NCI-H82 treated with DMSO at 0.1 percent for 48 hours (cell line): ENCODE measurements at regions not wholly inside any gene's neighbourhood (a gene's known extent, or its start where the extent isn't known, plus 50 kb on each side); places are given as distances from the start of the nearest gene placed in this dataset.
A peak's percentile ranks its signal among the peaks of the same experiment; 100 is the strongest.

ENCODE experiments used
- DNase-seq: peaks from one replicate; lab custom pipeline; 2025; ENCODE audit not compliant: unreplicated experiment; lab: John Stamatoyannopoulos, UW

DNA sequence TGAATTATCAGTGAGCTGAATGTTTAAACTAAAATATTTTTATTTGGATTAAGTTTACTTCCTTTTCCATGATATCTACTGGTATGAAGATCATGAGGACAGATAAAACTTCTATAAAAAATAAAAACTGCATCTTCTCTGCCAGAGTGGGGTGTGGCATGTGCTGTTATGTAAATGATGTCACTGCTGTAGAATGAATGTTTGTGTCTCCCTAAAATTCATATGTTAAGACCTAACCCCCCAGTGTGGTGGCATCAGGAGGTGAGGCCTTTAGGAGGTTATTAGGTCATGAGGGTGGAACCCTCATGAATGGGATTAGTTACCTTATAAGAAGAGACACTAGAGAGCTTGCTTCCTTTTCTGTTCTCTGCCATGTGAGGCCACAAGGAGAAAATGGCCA lies 178.7 kb upstream of the DPH6 start:
- DNase-seq = no peak

DNA sequence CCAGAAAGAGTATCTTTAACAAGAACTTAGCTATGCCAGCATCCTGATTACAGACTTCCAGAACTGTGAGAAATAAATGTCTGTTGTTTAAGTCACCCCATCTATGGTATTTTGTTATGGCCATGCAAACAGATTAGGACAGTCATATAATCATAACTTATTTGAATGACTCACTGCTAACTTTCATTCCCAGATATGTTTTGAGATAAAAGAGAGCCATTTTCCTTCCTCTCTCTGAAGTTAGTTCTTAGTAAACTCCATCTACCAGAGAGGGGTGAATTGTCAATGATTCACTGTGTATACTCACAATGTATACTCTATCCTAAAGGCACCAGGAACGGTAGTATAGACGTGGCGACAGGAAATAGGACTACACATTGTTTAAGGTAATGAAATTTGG lies 179.4 kb upstream of the DPH6 start:
- no peak for DNase-seq

DNA sequence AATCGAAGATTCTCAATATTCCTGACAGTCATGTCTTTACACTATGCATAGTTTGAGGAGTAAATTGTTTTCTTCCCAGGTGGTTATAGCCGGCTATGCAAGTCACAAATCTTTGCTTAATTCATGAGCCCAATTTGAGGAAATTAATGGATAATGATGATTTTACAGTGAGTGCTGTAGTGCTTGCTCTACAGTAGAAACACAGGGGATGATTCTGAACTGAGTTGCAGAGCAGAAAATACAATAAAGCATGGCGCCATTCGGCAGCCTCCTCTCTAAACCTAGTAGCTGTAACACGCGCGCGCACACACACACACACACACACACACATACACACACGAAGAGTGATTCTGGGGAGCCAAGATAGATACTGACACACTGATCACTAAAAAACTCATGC lies 181.7 kb upstream of the DPH6 start:
- no peak for DNase-seq

DNA sequence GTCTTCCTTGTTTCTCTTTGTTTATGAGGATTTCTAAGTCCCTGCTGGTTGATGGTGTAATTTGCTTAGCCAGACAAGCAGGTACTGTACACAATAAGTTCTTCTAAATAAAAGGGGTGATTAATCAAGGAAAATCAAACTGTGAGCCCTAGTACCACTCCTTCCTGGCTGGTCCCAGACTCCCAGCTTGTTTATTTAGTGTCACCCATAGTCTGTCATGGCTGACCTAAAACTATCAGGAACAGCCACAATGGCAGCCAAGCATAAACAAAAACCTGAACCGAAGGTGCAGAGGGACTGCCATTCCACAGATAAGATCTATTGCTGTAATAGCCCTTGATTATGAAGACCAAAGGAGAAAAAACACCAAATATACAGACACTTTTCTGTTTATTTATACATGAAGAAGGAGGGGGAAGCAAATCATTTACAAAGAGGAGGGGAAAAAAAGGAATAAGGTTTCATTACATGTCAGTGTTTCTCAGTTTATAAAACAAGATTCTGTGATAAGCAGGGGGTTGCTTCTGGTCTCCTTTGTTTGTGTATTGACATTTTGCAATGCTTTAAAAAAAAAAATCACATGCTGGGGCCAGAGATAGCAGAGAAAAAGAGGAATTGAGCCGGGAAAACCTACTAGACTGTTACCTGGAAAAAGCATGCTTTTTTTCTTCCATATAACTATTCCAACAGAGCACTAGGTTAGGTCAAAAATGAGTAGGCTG lies 182.4 kb upstream of the DPH6 start:
- DNase-seq = no peak

DNA sequence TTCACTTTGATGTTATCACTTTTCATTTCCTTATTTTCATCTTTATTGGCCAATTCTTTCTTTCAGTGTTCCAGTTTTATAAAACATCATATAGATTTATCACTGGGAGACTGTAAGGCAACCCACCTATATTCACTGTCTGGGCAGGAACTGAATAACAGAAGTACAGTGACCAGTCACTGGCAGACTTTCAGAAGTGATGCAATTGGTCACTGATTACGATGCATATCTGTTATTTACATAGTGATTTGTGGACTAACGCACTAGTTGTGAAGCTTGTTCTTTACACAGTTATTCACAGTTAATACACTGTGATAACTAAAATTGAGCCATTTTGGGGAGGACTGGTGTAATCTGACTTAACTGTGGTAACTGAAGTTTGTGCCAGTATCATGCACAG lies 190.2 kb upstream of the DPH6 start:
- no peak for DNase-seq

DNA sequence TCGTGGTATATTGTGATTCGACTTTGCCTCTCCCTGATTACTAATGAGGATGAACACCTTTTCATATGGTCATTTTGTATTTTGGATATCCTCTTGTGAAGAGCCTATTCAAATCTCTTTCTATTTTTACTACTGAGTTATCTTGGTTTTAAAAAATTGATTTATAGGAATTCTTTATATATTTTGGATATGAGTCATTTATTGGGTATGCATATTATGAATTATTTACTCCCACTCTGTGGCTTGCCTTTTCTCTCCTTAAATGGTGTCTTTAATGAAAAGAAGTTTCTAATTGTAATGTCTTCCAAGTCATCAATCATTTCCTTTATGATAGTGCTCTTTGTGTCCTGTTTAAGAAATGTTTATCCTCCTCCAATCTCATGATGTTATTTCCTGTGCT lies 191.5 kb upstream of the DPH6 start:
- DNase-seq = no peak

DNA sequence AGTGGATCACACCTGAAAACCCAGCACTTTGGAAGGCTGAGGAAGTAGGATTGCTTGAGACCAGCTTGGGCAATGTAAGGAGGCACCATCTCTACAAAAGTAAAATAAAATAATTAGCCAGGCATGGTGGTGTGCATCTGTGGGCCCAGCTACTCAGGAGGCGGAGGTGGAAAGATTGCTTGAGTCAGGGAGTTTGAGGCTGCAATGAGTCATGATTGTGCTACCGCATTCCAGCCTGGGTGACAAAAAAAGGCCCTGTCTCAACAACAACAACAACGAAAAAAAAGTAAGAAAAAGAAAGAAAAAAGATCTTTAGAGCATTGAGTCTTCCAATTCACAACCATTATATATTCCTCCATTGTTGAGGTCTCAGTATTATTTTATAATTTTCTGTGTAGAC lies 192.4 kb upstream of the DPH6 start:
- no peak for DNase-seq

DNA sequence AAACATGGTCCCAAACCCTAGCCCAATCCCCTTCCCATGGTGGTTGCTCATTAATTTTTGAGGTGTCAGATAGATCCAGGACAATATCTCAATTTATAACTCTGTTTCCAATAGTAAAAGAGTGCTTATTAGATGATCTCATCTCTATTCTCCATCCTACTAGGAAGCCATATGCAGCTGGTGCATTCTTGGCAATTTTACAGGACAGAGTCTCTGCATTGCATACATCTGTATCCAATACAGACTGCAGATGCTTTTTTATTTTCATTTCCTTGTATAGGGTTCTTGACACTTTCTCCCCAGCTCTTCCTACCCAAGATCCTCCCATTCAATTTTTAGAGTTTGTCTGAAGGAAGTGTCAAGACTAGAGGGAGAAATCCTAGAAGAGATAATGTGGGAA lies 194.8 kb upstream of the DPH6 start:
- no peak for DNase-seq

DNA sequence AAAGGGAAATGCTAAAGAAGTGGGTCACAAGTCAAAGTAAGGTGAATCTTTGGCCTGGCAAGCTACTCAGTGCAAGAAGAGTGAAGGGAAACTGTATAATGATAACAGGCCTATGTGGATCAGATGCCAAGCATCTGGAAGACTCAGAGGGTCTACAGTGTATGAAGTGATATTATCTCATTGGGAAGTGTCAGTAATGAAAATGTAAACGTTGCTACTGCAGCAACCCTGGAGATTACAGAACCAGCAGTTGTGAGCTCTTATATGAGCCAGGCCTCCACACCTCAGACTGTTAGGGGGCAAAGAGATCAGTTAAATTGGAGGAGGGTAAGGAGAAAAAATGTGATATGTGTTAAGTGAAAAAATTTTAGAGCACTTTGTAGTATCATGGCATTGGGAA lies 195.4 kb upstream of the DPH6 start:
- no peak for DNase-seq

DNA sequence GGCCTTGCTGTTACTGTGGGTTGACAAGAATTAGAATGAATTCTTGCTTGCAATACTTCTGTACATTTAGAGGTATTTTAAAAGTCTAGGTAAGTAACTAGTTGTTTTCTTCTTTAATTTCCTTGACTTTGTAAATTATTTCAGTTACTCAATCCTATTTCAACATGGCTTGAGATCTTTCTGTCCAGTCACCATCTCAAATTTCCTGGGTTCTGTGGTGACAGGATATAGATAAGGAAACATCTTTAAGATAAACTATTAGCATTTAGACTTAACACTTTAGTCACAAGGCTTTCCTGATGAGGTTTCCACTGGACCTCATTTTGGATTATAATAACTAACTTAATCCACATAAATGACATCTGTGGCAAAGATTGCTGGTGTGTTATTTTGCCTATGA lies 195.9 kb upstream of the DPH6 start:
- DNase-seq = no peak

DNA sequence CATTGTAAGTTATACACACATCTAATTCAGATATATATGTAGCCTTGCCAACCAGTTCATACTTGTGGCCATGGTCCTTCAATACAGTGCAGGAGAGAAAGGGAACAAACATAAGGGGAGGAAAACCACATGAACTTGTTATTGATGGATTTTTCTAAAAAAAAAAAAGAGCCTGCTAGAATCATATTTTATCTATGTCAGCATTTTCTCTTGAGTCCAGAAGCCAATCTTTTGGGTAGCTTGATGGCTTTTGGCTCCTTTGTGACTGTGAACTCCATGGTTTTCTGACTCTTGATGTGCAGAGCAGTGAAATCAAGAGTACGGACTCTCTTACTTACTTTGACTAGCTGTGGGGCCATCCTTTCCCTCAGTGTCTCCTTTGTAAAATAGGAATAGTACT lies 197.4 kb upstream of the DPH6 start:
- DNase-seq = no peak

DNA sequence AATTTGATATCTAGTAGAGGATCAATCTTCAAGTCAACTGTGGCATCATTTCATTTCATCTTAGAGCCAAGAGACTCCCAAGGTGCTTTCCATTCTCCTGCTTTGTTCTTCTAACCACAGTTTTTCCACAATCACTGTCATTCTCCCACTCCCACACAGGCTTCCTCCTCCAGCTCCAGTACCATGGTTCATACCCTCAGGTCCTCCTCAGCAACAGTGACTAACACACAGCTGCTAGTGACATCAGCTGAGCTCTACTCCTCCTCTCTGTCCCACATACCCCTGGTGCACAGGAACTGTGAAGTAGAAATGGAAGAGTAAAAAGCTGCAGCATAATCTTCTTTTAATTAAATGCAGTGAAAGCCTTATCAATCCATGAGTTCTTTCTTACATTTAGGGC lies 200.2 kb upstream of the DPH6 start:
- no peak for DNase-seq

DNA sequence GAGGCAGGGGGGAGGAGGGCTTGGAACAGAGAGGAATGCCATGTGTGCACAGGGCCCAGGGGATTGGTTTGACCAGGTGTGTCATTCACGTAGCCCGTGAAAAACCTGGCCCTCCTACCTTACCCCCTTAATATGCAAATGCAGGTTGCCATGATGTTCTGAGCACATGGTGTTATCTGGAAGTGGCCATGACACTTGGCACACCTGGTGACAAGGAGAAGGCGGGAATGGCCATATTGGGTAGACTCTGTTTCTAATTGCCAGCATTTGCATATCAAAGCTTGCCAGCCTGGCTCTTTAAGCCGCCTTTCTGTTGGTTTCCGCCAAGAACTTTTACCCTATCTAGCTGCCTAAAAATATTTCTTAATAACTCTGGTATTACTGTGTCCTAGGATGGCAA lies 202.1 kb upstream of the DPH6 start:
- DNase-seq = no peak

DNA sequence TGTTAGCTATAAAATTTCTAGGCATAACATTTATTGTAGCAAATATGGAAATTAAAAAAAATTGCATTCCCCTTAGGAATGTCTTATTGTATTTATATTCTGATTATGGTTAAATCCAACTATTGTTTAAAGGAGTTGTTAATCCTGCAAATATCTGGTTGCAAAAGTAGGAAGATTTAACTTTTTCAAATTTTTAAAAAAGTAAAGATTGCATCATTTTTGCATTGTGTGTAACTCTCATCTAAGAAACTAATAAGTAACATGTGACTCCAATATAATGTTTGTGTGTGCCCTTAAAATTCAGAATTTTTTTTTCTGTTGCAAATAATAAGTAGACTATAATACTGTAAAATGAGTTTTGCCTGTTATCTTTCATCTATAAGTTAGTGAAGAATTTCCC lies 204.1 kb upstream of the DPH6 start:
- DNase-seq = no peak

DNA sequence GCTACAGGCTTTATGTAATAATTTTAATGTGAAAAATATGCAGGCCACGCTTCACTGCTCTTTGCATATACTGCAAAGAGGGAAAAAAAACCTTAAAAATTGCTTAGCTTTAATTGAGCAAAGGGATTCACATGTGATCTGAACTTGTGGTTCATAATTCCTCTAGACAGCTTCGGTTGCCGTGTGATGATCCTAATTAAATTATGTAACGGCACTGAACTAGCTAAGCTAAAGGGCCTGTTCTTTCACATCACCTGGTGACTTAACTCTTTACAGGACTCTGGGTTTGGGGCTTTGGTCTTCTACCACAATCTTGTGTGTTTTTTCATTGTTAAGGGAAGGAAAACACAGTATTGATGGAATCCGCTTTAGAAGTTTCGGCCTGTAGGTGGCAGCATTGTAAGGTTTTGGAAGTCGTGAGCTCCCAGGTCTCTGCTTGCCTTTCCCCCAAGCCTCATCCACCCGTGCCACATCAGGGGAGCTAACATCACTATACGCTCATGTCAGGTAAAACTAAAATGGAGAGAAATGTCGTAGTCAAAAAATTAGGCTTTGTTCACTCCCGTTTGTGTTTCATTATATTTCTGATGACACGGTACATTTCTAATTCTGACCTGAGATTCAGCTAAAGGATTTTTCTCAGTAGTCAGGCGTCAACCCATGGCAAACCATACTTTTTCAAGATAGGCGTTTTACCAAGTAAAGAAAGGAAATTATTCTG lies 205.6 kb upstream of the DPH6 start:
- peak; percentile 66 for DNase-seq

DNA sequence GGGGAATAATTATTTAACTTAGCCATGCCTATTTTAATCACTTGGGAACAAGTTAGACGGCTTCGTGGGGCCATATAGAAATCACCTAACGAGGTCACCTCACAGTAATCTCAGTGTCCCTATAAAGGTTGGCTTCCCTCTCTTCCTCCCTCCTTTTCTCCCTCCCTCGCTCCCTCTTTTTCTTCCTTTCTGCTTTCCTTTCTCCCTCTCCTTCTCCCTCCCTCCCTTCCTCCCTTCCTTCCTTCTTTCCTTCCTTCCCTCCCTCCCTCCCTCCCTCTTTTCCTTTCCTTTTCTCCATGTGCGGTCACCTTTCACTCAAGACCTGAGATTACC lies 206.1 kb upstream of the DPH6 start:
- DNase-seq = no peak

DNA sequence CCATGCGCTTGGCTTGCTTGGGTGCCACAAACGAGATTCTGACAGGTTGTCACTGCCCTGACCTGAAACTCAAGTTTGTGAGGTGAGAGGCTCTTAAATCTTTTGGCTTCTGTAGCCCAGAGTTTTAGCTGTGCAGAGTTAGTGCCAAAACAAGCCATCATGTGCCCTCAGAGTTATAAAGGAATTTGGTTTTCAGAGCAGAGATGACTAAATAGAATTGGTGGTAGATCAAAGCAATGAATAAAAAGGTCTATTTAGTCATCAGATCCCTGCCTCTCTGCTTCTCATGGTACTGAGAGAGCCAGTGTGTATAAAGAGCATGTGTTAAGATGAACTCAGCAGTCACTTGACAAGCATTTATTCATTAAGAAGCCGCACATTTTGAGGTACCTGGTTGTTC lies 207.5 kb upstream of the DPH6 start:
- no peak for DNase-seq

DNA sequence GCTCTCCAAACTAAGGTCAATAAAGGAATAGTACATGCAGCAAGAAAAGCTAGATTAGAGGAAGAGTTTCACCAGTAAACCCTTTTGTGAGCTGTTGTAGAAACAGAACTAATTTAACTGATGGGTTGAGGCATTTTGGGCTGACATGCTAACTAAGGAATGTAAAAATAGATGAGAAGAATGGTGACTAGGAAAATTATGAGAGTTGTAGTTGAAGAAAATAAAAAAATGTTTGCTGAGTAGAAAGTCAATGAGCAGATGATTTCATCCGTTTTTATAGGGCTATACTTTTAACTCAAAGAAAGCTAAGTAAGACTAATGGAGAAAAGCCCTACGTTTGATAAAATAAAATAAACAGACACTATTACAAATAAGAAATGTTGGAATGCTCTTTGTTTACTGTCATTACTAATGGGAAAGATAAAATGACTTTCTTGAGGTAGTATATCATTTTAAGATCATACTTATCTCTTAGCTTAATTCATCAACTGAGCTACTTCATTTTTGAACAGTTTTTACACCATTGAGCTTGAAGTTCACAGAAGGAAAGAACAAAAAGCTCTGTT lies 209.4 kb upstream of the DPH6 start:
- DNase-seq = no peak

DNA sequence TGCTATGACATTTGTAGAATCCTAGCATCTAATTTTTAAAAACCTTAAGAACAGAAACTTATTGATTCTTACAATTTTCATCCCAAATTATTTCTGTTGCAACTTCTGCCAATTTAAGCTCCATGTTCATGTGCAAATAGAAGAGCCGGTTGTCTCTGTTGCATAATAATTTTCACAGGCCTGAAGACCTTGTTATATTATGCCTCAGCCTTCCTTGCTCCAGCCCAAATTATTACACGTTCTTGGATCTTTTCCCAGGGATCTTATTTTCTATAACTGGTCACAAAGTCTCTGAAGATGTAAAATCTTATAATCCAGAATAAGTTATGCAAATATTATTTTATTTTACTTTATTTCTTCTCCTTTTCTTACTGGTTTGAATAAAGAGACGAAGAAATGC lies 210.7 kb upstream of the DPH6 start:
- no peak for DNase-seq

DNA sequence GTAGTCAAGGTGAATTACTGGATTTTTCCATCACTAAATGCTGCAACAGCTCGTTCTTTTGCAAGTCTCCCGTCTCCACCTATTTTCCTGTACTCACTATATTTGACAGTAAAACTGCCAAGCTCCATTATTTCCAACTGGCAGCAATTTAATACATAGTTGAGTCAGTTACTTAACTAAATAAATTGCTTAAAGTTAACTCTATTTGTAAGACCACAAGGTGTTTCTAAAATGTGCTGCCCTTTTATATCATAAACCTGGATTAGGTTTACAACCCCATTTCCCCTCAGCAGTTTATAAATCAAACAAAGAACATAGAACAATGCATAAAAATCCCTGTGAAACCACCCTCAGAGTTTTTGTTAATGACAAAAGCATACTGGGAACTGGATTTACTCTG lies 211.4 kb upstream of the DPH6 start:
- no peak for DNase-seq

DNA sequence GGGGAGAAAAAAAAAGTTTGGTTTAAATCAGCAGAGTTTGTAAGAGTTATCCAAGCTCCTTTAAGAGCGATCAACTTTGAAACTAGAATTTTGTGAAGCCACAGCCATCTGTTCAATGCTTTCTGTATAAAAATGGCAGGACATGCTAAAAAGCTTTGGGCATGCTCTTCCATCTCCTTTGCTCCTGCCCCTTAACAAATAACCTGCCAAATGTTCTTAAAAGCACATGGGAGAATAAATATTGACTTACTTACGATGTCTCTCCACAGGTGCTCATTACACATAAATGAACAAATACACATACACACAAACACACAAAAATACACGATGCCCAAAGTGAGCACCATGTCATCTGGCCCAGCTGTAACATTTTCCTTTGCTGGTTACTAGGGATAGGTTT lies 211.8 kb upstream of the DPH6 start:
- DNase-seq = no peak

DNA sequence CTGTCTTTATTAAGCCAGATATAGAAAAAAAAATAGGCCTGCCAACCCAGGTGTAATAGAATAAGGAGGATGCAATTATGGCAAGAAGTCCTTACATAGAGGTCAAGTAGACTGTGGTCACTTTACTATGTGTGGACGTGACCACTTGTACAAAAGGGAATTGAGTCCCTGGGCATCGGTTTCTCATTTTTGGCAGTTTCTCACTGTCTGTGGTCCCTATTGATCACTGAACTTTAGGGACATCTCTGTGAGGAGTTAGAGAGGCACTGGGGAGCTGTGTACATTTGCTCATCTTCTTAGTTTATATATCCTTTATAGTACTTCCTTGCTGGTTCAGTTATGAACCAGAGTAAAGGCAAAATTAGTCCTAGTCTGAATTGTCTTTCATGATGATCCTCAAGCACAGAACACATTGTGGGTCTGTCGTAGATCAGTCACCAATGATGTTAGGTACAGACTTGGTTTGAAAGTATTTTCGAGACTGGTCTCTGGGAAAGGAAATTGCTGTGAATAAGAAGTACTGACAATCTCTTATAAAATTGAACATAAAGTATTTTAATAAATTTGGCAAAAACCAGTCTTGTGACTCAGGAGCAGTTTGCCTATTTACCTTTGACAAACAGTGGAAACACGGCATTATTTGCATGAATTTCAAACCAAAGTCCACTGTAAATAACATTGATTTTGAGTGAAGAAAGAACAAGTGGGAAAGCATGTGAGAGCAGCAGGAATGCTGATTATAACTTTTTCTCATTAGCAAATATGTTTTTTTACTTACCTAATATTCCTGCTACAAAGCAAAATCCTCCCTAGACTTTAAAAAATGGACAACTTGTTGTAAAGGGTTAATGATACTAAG lies 218.9 kb upstream of the DPH6 start:
- DNase-seq = no peak
